ENCODE measurements at regions not wholly inside any gene's neighbourhood (a gene's known extent, or its start where the extent isn't known, plus 50 kb on each side); places are given as distances from the start of the nearest gene placed in this dataset.

GRCh38 chr9:109639674-109640579 is 140.1 kb upstream of the PALM2AKAP2 start:
- 5% methylated on average over 42 of the region's 43 CpGs for WGBS (ENCODE audit: insufficient coverage)
- H3K4me1 Mint-ChIP-seq, result no peaks in the 10 kb centered on the region
- no peak overlapping the region for H3K27ac ChIP-seq (ENCODE audit: low read length)
- TF ChIP-seq CTCF (IDR thresholded peaks at IDR 0.05), result no peak
- H3K4me3 ChIP-seq (ENCODE audit: low read length), result no peak overlapping the region
- H3K4me3 Mint-ChIP-seq, result no peak overlapping the region
- peaks cover 36 to 47% of the 10 kb centered on the region in 2 donors for H3K27me3 Mint-ChIP-seq (ENCODE audit: low read depth in 2 of 2)
- no peaks in the 10 kb centered on the region for H3K4me1 ChIP-seq (ENCODE audit: control insufficient read depth, insufficient read depth, low read length)
- no peaks in the 10 kb centered on the region for H3K36me3 ChIP-seq (ENCODE audit: control insufficient read depth, insufficient read depth, low read length)
- peaks cover 0 to 6% of the 10 kb centered on the region in 2 donors for H3K9me3 Mint-ChIP-seq
- H3K27ac Mint-ChIP-seq, result no peak overlapping the region
- H3K9me3 ChIP-seq (ENCODE audit: control insufficient read depth, insufficient read depth, low read length), result no peaks in the 10 kb centered on the region
- H3K36me3 Mint-ChIP-seq, result no peaks in the 10 kb centered on the region
- intact Hi-C loops (cut with micrococcal nuclease), result no loop called here
- DNase-seq, result no peak
- peaks cover 6% of the 10 kb centered on the region for H3K27me3 ChIP-seq (ENCODE audit: control insufficient read depth, insufficient read depth, low read length)
- ATAC-seq, result no peak

- Histone ChIP-seq H3K4me3 (ENCODE audit: low read length) (no peak overlapping the region), H3K27me3 (ENCODE audit: control insufficient read depth, insufficient read depth, low read length) (peaks cover 6% of the 10 kb centered on the region), H3K4me1 (ENCODE audit: control insufficient read depth, insufficient read depth, low read length) (no peaks in the 10 kb centered on the region), H3K27ac (ENCODE audit: low read length) (no peak overlapping the region), H3K9me3 (ENCODE audit: control insufficient read depth, insufficient read depth, low read length) (no peaks in the 10 kb centered on the region), H3K36me3 (ENCODE audit: control insufficient read depth, insufficient read depth, low read length) (no peaks in the 10 kb centered on the region)
- intact Hi-C loops (cut with micrococcal nuclease), result no loop called here
- Mint-ChIP-seq H3K4me1 (no peaks in the 10 kb centered on the region), H3K36me3 (no peaks in the 10 kb centered on the region), H3K27ac (no peak overlapping the region), H3K27me3 (ENCODE audit: low read depth in 2 of 2) (peaks cover 36 to 47% of the 10 kb centered on the region in 2 donors), H3K9me3 (peaks cover 0 to 7% of the 10 kb centered on the region in 2 donors), H3K4me3 (no peak overlapping the region)
- no peak for TF ChIP-seq CTCF (IDR thresholded peaks at IDR 0.05)
- 2% methylated on average over 59 of the region's 59 CpGs for WGBS (ENCODE audit: insufficient coverage)
- ATAC-seq, result no peak
- DNase-seq, result no peak
Observed at GRCh38 chr9:109640580-109641371, 139.2 kb upstream of the PALM2AKAP2 start.

- Histone ChIP-seq H3K9me3 (ENCODE audit: control insufficient read depth, insufficient read depth, low read length) (no peaks in the 10 kb centered on the region), H3K36me3 (ENCODE audit: control insufficient read depth, insufficient read depth, low read length) (no peaks in the 10 kb centered on the region), H3K4me3 (ENCODE audit: low read length) (no peak overlapping the region), H3K4me1 (ENCODE audit: control insufficient read depth, insufficient read depth, low read length) (no peaks in the 10 kb centered on the region), H3K27me3 (ENCODE audit: control insufficient read depth, insufficient read depth, low read length) (peaks cover 6% of the 10 kb centered on the region), H3K27ac (ENCODE audit: low read length) (no peak overlapping the region)
- Mint-ChIP-seq H3K27me3 (ENCODE audit: low read depth in 2 of 2) (peaks cover 36 to 43% of the 10 kb centered on the region in 2 donors), H3K36me3 (no peaks in the 10 kb centered on the region), H3K4me3 (no peak overlapping the region), H3K27ac (no peak overlapping the region), H3K9me3 (peaks cover 0 to 7% of the 10 kb centered on the region in 2 donors), H3K4me1 (no peaks in the 10 kb centered on the region)
- DNase-seq (no peak), ATAC-seq (no peak)
- intact Hi-C loops (cut with micrococcal nuclease), result no loop called here
- 36% methylated on average over 8 of the region's 8 CpGs for WGBS (ENCODE audit: insufficient coverage)
- TF ChIP-seq CTCF (IDR thresholded peaks at IDR 0.05), result no peak
Observed at GRCh38 chr9:109641372-109641659, 138.7 kb upstream of the PALM2AKAP2 start.

Data from natural killer cell (primary cell).